CD4-positive, alpha-beta memory T cell (primary cell): ENCODE measurements at regions not wholly inside any gene's neighbourhood (a gene's known extent, or its start where the extent isn't known, plus 50 kb on each side); places are given as distances from the start of the nearest gene placed in this dataset.
"Not testable (repeated sequence)": the region's sequence is repeated elsewhere in the genome, so short reads cannot be mapped to it uniquely, and the experiment has no call there.

Experiments
- CTCF ChIA-PET: fragments of 350-600 bp; sonication (Branson Sonifier 250); formaldehyde crosslinking; loops from one replicate; lab custom pipeline; 2021; ENCODE audit warnings: inconsistent platforms; ENCODE audit not compliant: partially characterized antibody; lab: Charles Lee
- POLR2A ChIA-PET: fragments of 350-600 bp; sonication (Branson Sonifier 250); formaldehyde crosslinking; loops from one replicate; lab custom pipeline; 2021; ENCODE audit not compliant: partially characterized antibody; lab: Charles Lee
- DNase-seq, 5 donors: peaks; one replicate each; pipeline versions ENCODE4 v3.0.0 to v3.0.0-alpha.2; 2020 to 2022; ENCODE audit warnings: mixed read lengths in 1 of 5
- H3K27ac ChIP-seq: one replicate; pipeline ENCODE4 v1.7.0; 2013; ENCODE audit warnings: low read depth, low read length
- H3K27me3 ChIP-seq: 2 replicates; pipeline ENCODE4 v1.7.0; 2013; ENCODE audit warnings: mild to moderate bottlenecking, low read length, moderate library complexity; ENCODE audit not compliant: insufficient read depth
- H3K36me3 ChIP-seq: 2 replicates; pipeline ENCODE4 v1.7.0; 2013; ENCODE audit warnings: mild to moderate bottlenecking, low read length, moderate library complexity; ENCODE audit not compliant: insufficient read depth
- H3K4me1 ChIP-seq: 2 replicates; pipeline ENCODE4 v1.7.0; 2013; ENCODE audit warnings: mild to moderate bottlenecking, low read length, moderate library complexity; ENCODE audit not compliant: insufficient read depth
- H3K4me3 ChIP-seq, 2 donors: one replicate each; pipeline ENCODE4 v1.7.0; 2013; ENCODE audit warnings: low read length in 2 of 2, mild to moderate bottlenecking in 1 of 2
- H3K9me3 ChIP-seq, 2 donors: one replicate each; pipeline ENCODE4 v1.7.0; 2013; ENCODE audit warnings: low read length in 2 of 2, control low read depth in 1 of 2; ENCODE audit not compliant: control insufficient read depth in 1 of 2
- H3K27ac Mint-ChIP-seq, 7 donors: one replicate each; pipeline ENCODE4 v1.8.0; 2020 to 2021; ENCODE audit warnings: mixed read lengths in 7 of 7, mild to moderate bottlenecking in 6 of 7, inconsistent platforms in 3 of 7, moderate library complexity in 3 of 7
- H3K27me3 Mint-ChIP-seq, 2 donors: one replicate each; pipeline ENCODE4 v1.8.0; 2020 to 2021; ENCODE audit warnings: mixed read lengths in 2 of 2
- H3K36me3 Mint-ChIP-seq, 2 donors: one replicate each; pipeline ENCODE4 v1.8.0; 2020 to 2021; ENCODE audit warnings: mixed read lengths in 2 of 2, inconsistent platforms in 1 of 2, mild to moderate bottlenecking in 1 of 2
- H3K4me1 Mint-ChIP-seq, 4 donors: one replicate each; pipeline ENCODE4 v1.8.0; 2020 to 2021; ENCODE audit warnings: mixed read lengths in 4 of 4, mild to moderate bottlenecking in 1 of 4
- H3K4me3 Mint-ChIP-seq, 8 donors: one replicate each; pipeline ENCODE4 v1.8.0; 2020 to 2021; ENCODE audit warnings: mixed read lengths in 8 of 8, mild to moderate bottlenecking in 7 of 8, moderate library complexity in 6 of 8, inconsistent platforms in 3 of 8
- H3K9me3 Mint-ChIP-seq, 8 donors: one replicate each; pipeline ENCODE4 v1.8.0; 2020 to 2021; ENCODE audit warnings: mixed read lengths in 8 of 8, mild to moderate bottlenecking in 5 of 8, inconsistent platforms in 3 of 8, moderate library complexity in 1 of 8
- intact Hi-C: fragments of 100-400 bp; cut with micrococcal nuclease; formaldehyde crosslinking; loops from one replicate; pipeline ENCODE4 v1.15.1; 2023

- H3K4me3 Mint-ChIP-seq, DNase-seq, POLR2A ChIA-PET, intact Hi-C loops, H3K9me3 ChIP-seq, H3K4me3 ChIP-seq, H3K27ac ChIP-seq, H3K27me3 ChIP-seq, CTCF ChIA-PET, H3K9me3 Mint-ChIP-seq, H3K36me3 Mint-ChIP-seq, H3K4me1 ChIP-seq, H3K27ac Mint-ChIP-seq, H3K27me3 Mint-ChIP-seq, H3K4me1 Mint-ChIP-seq, H3K36me3 ChIP-seq: not testable (repeated sequence)
Measured at GRCh38 chr2:176904053-176904452, 308.5 kb upstream of the HNRNPA3 start.

- intact Hi-C loops: no loop called here
- H3K9me3 ChIP-seq: no peaks in the 10 kb centered on the region
- H3K36me3 Mint-ChIP-seq: no peaks in the 10 kb centered on the region
- no peaks in the 10 kb centered on the region for H3K4me1 ChIP-seq
- no peak overlapping the region for H3K4me3 ChIP-seq
- no peak overlapping the region for H3K4me3 Mint-ChIP-seq
- CTCF ChIA-PET: no interaction called here
- no peak for DNase-seq
- POLR2A ChIA-PET: no interaction called here
- no peak overlapping the region for H3K27ac Mint-ChIP-seq
- H3K27me3 ChIP-seq: no peaks in the 10 kb centered on the region
- peaks cover 0 to 6% (median under 1%) of the 10 kb centered on the region in 8 donors for H3K9me3 Mint-ChIP-seq
- H3K4me1 Mint-ChIP-seq: no peaks in the 10 kb centered on the region
- no peaks in the 10 kb centered on the region for H3K36me3 ChIP-seq
- H3K27me3 Mint-ChIP-seq: peaks cover 5 to 10% of the 10 kb centered on the region in 2 donors
- no peak overlapping the region for H3K27ac ChIP-seq
Measured at GRCh38 chr2:176907341-176907740, 305.3 kb upstream of the HNRNPA3 start.

GRCh38 chr2:176910828-176911227, 301.8 kb upstream of the HNRNPA3 start:
- Histone ChIP-seq H3K27me3 (no peaks in the 10 kb centered on the region), H3K4me1 (no peaks in the 10 kb centered on the region), H3K4me3 (no peak overlapping the region), H3K9me3 (no peaks in the 10 kb centered on the region), H3K27ac (no peak overlapping the region), H3K36me3 (no peaks in the 10 kb centered on the region)
- Mint-ChIP-seq H3K9me3 (no peaks in the 10 kb centered on the region), H3K27me3 (peaks cover 5 to 13% of the 10 kb centered on the region in 2 donors), H3K4me1 (no peaks in the 10 kb centered on the region), H3K27ac (no peak overlapping the region), H3K36me3 (no peaks in the 10 kb centered on the region), H3K4me3 (no peak overlapping the region)
- intact Hi-C loops: no loop called here
- no peak for DNase-seq
- ChIA-PET POLR2A (no interaction called here), CTCF (interaction anchor here (1.2 kb wide), 1 partner anchor 8 kb away, joined by 4 read pairs; no protein-coding TSS in a partner anchor)

- no peak overlapping the region for H3K4me3 Mint-ChIP-seq
- Histone ChIP-seq H3K36me3 (no peaks in the 10 kb centered on the region), H3K27me3 (no peaks in the 10 kb centered on the region), H3K4me3 (no peak overlapping the region), H3K9me3 (no peaks in the 10 kb centered on the region), H3K4me1 (no peaks in the 10 kb centered on the region), H3K27ac (no peak overlapping the region)
- no peaks in the 10 kb centered on the region for H3K9me3 Mint-ChIP-seq
- DNase-seq: no peak
- POLR2A ChIA-PET: no interaction called here
- CTCF ChIA-PET: no interaction called here
- H3K4me1 Mint-ChIP-seq: no peaks in the 10 kb centered on the region
- intact Hi-C loops: no loop called here
- peaks cover 5 to 12% of the 10 kb centered on the region in 2 donors for H3K27me3 Mint-ChIP-seq
- no peaks in the 10 kb centered on the region for H3K36me3 Mint-ChIP-seq
- no peak overlapping the region for H3K27ac Mint-ChIP-seq
Measured at GRCh38 chr2:176913955-176914354, 298.6 kb upstream of the HNRNPA3 start.

GRCh38 chr2:176914371-176914770, 298.2 kb upstream of the HNRNPA3 start:
- Histone ChIP-seq H3K4me3 (no peak overlapping the region), H3K36me3 (no peaks in the 10 kb centered on the region), H3K27me3 (no peaks in the 10 kb centered on the region), H3K27ac (no peak overlapping the region), H3K9me3 (no peaks in the 10 kb centered on the region), H3K4me1 (no peaks in the 10 kb centered on the region)
- POLR2A ChIA-PET: no interaction called here
- no peaks in the 10 kb centered on the region for H3K9me3 Mint-ChIP-seq
- no peaks in the 10 kb centered on the region for H3K36me3 Mint-ChIP-seq
- intact Hi-C loops: no loop called here
- no peak for DNase-seq
- H3K27me3 Mint-ChIP-seq: peaks cover 3 to 12% of the 10 kb centered on the region in 2 donors
- no peaks in the 10 kb centered on the region for H3K4me1 Mint-ChIP-seq
- H3K4me3 Mint-ChIP-seq: no peak overlapping the region
- CTCF ChIA-PET: no interaction called here
- no peak overlapping the region for H3K27ac Mint-ChIP-seq

GRCh38 chr2:176922545-176922944, 290.0 kb upstream of the HNRNPA3 start:
- H3K36me3 ChIP-seq, H3K27ac ChIP-seq, H3K36me3 Mint-ChIP-seq, H3K27me3 ChIP-seq, H3K9me3 ChIP-seq, H3K4me3 ChIP-seq, DNase-seq, POLR2A ChIA-PET, H3K4me1 ChIP-seq, H3K4me1 Mint-ChIP-seq, H3K27me3 Mint-ChIP-seq, CTCF ChIA-PET, H3K9me3 Mint-ChIP-seq, H3K27ac Mint-ChIP-seq, intact Hi-C loops, H3K4me3 Mint-ChIP-seq: not testable (repeated sequence)

- intact Hi-C loops: no loop called here
- DNase-seq: no peak
- Histone ChIP-seq H3K4me1 (no peaks in the 10 kb centered on the region), H3K27me3 (peaks cover 4% of the 10 kb centered on the region), H3K27ac (no peak overlapping the region), H3K4me3 (no peak overlapping the region), H3K9me3 (no peaks in the 10 kb centered on the region), H3K36me3 (no peaks in the 10 kb centered on the region)
- Mint-ChIP-seq H3K4me3 (no peak overlapping the region), H3K4me1 (no peaks in the 10 kb centered on the region), H3K27me3 (no peaks in the 10 kb centered on the region), H3K27ac (no peak overlapping the region), H3K9me3 (peaks cover 0 to 5% (median 2%) of the 10 kb centered on the region in 8 donors), H3K36me3 (no peaks in the 10 kb centered on the region)
- POLR2A ChIA-PET: no interaction called here
- CTCF ChIA-PET: no interaction called here
Measured at GRCh38 chr2:176923205-176923604, 289.4 kb upstream of the HNRNPA3 start.

GRCh38 chr2:176924909-176925534, 287.6 kb upstream of the HNRNPA3 start:
- no peaks in the 10 kb centered on the region for H3K9me3 ChIP-seq
- H3K36me3 ChIP-seq: no peaks in the 10 kb centered on the region
- Mint-ChIP-seq H3K36me3 (peaks cover 0 to 3% of the 10 kb centered on the region in 2 donors), H3K4me3 (no peak overlapping the region), H3K27me3 (no peaks in the 10 kb centered on the region), H3K9me3 (peaks cover 0 to 5% (median 2%) of the 10 kb centered on the region in 8 donors), H3K4me1 (no peaks in the 10 kb centered on the region), H3K27ac (no peak overlapping the region)
- no peaks in the 10 kb centered on the region for H3K4me1 ChIP-seq
- no peak overlapping the region for H3K27ac ChIP-seq
- DNase-seq: no peak
- H3K4me3 ChIP-seq: no peak overlapping the region
- ChIA-PET POLR2A (no interaction called here), CTCF (no interaction called here)
- intact Hi-C loops: no loop called here
- peaks cover 4% of the 10 kb centered on the region for H3K27me3 ChIP-seq
